CD4-positive, alpha-beta T cell (primary cell): ENCODE measurements at regions not wholly inside any gene's neighbourhood (a gene's known extent, or its start where the extent isn't known, plus 50 kb on each side); places are given as distances from the start of the nearest gene placed in this dataset.

Source experiments
- ATAC-seq: fragments of 200-7000 bp; cut with Tn5 transposase; one replicate; pipeline ENCODE4 v1.10.0; 2022; ENCODE audit warnings: mild to moderate bottlenecking; ENCODE audit not compliant: poor library complexity
- CTCF ChIA-PET: fragments of 350-600 bp; sonication (Branson Sonifier 250); formaldehyde crosslinking; loops from one replicate; lab custom pipeline; 2021; ENCODE audit warnings: antibody characterized with exemption, inconsistent platforms; lab: Charles Lee
- POLR2A ChIA-PET: fragments of 350-600 bp; sonication (Branson Sonifier 250); formaldehyde crosslinking; loops from one replicate; lab custom pipeline; 2021; ENCODE audit warnings: antibody characterized with exemption, inconsistent platforms; lab: Charles Lee
- DNase-seq, 14 experiments: peaks; one replicate each; pipeline ENCODE4 v3.0.0-alpha.2; 2013 to 2020; ENCODE audit warnings: mixed read lengths in 2 of 14
- H3K27ac ChIP-seq, 2 donors: one replicate each; pipeline versions ENCODE4 v1.5.1 to v1.7.0; 2013; ENCODE audit warnings: low read length in 2 of 2, low read depth in 1 of 2, mild to moderate bottlenecking in 1 of 2
- H3K27me3 ChIP-seq, 2 experiments: 1 replicate in 1 of 2; 2 replicates in 1 of 2; pipeline versions ENCODE4 v1.6.1 to v1.7.0; 2013; ENCODE audit warnings: low read length in 2 of 2, control low read depth in 1 of 2, mild to moderate bottlenecking in 1 of 2, moderate library complexity in 1 of 2; ENCODE audit not compliant: insufficient read depth in 2 of 2, control insufficient read depth in 1 of 2
- H3K36me3 ChIP-seq: one replicate; pipeline ENCODE4 v1.6.1; 2013; ENCODE audit warnings: low read length, control low read depth; ENCODE audit not compliant: insufficient read depth
- H3K4me1 ChIP-seq: one replicate; pipeline ENCODE4 v1.6.1; 2013; ENCODE audit warnings: low read length, control low read depth; ENCODE audit not compliant: insufficient read depth
- H3K4me3 ChIP-seq: one replicate; pipeline ENCODE4 v1.5.1; 2013; ENCODE audit warnings: mild to moderate bottlenecking, low read length, moderate library complexity
- H3K9me3 ChIP-seq, 2 experiments: 1 replicate in 1 of 2; 2 replicates in 1 of 2; pipeline versions ENCODE4 v1.6.1 to v1.7.0; 2013; ENCODE audit warnings: low read length in 2 of 2, mild to moderate bottlenecking in 2 of 2, control low read depth in 1 of 2, moderate library complexity in 1 of 2; ENCODE audit not compliant: control insufficient read depth in 1 of 2, insufficient read depth in 1 of 2
- H3K27ac Mint-ChIP-seq: one replicate; pipeline ENCODE4 v1.8.0; 2020; ENCODE audit warnings: mixed read lengths
- H3K27me3 Mint-ChIP-seq: one replicate; pipeline ENCODE4 v1.8.0; 2021; ENCODE audit warnings: mixed read lengths
- H3K36me3 Mint-ChIP-seq: one replicate; pipeline ENCODE4 v1.8.0; 2021; ENCODE audit warnings: low read depth, mixed read lengths
- H3K4me1 Mint-ChIP-seq: one replicate; pipeline ENCODE4 v1.8.0; 2021; ENCODE audit warnings: low read depth, mixed read lengths
- H3K4me3 Mint-ChIP-seq: one replicate; pipeline ENCODE4 v1.8.0; 2020; ENCODE audit warnings: mild to moderate bottlenecking, mixed read lengths
- H3K9me3 Mint-ChIP-seq: one replicate; pipeline ENCODE4 v1.8.0; 2020; ENCODE audit warnings: mixed read lengths
- intact Hi-C, 2 experiments: fragments of 100-400 bp; cut with DNase I in 1 of 2; cut with micrococcal nuclease in 1 of 2; formaldehyde crosslinking; loops; one replicate each; pipeline versions ENCODE4 v1.15.1 to v1.9.0; 2023 to 2025; cut with DNase I, micrococcal nuclease
- TF ChIP-seq, protein P1 (sequence below): fragments of 200-600 bp; IDR thresholded peaks from one replicate; pipeline ENCODE4 v1.8.0; 2022; ENCODE audit warnings: antibody characterized with exemption, mild to moderate bottlenecking

DNA sequence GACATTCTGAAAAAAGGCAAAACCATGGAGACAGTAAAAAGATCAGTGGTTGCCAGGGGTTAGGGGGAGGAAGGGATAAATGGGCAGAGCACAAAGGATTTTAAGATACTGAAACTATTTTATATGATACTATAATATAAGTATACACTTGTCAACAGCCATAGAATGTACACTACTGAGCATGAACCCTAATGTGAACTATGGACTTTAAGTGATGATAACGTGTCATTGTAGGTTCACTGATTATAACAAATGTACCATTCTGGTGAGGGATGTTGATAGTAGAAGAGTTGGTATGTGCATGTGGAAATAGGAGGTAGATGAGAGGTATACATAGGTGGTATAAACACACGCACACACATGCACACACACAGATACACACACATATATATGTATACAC lies 241.6 kb downstream of the NOL4 start:
- no peak overlapping the region for H3K4me3 Mint-ChIP-seq
- H3K9me3 Mint-ChIP-seq = peaks cover 12% of the 10 kb centered on the region
- H3K36me3 ChIP-seq = no peaks in the 10 kb centered on the region
- no peaks in the 10 kb centered on the region for H3K27me3 ChIP-seq
- H3K4me1 ChIP-seq = no peaks in the 10 kb centered on the region
- H3K27ac Mint-ChIP-seq = no peak overlapping the region
- intact Hi-C loops = no loop called here
- TF ChIP-seq, protein P1, sequence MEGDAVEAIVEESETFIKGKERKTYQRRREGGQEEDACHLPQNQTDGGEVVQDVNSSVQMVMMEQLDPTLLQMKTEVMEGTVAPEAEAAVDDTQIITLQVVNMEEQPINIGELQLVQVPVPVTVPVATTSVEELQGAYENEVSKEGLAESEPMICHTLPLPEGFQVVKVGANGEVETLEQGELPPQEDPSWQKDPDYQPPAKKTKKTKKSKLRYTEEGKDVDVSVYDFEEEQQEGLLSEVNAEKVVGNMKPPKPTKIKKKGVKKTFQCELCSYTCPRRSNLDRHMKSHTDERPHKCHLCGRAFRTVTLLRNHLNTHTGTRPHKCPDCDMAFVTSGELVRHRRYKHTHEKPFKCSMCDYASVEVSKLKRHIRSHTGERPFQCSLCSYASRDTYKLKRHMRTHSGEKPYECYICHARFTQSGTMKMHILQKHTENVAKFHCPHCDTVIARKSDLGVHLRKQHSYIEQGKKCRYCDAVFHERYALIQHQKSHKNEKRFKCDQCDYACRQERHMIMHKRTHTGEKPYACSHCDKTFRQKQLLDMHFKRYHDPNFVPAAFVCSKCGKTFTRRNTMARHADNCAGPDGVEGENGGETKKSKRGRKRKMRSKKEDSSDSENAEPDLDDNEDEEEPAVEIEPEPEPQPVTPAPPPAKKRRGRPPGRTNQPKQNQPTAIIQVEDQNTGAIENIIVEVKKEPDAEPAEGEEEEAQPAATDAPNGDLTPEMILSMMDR = no peak
- H3K4me1 Mint-ChIP-seq = no peaks in the 10 kb centered on the region
- no peak overlapping the region for H3K27ac ChIP-seq
- H3K36me3 Mint-ChIP-seq = no peaks in the 10 kb centered on the region
- ChIA-PET POLR2A (no interaction called here), CTCF (no interaction called here)
- no peak overlapping the region for H3K4me3 ChIP-seq
- DNase-seq (no peak), ATAC-seq (no peak)
- H3K9me3 ChIP-seq = no peaks in the 10 kb centered on the region
- H3K27me3 Mint-ChIP-seq = no peaks in the 10 kb centered on the region

- H3K4me1 ChIP-seq = no peaks in the 10 kb centered on the region
- ATAC-seq (no peak), DNase-seq (no peak)
- POLR2A ChIA-PET = no interaction called here
- H3K9me3 ChIP-seq = no peaks in the 10 kb centered on the region
- H3K9me3 Mint-ChIP-seq = peaks cover 10% of the 10 kb centered on the region
- H3K27me3 Mint-ChIP-seq = no peaks in the 10 kb centered on the region
- TF ChIP-seq, protein P1 = no peak
- intact Hi-C loops = no loop called here
- H3K27ac Mint-ChIP-seq = no peak overlapping the region
- no peaks in the 10 kb centered on the region for H3K36me3 ChIP-seq
- H3K27me3 ChIP-seq = no peaks in the 10 kb centered on the region
- H3K4me1 Mint-ChIP-seq = no peaks in the 10 kb centered on the region
- CTCF ChIA-PET = no interaction called here
- H3K4me3 ChIP-seq = no peak overlapping the region
- H3K27ac ChIP-seq = no peak overlapping the region
- no peak overlapping the region for H3K4me3 Mint-ChIP-seq
- no peaks in the 10 kb centered on the region for H3K36me3 Mint-ChIP-seq
Observed at GRCh38 chr18:33960417-33960816, 264.3 kb downstream of the NOL4 start.

DNA sequence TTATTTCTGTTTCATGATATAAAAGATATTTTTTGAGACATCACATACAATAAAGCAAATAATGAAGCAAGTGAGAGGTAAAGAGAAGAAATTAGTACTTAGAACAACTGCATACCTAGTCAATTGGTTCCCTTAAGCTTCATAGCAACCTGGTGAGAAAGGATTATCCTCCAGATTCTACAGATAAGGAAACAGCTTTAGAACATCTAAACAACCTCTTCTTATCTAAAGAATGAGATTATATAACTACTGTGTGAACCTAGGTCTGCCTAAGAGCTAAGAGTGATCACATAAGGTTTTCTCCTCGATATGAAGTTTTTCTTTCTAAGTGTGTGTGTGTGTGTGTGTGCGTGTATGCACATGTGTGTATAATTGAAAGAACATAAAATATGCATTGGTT lies 265.1 kb downstream of the NOL4 start:
- H3K27me3 ChIP-seq = no peaks in the 10 kb centered on the region
- H3K27ac Mint-ChIP-seq = no peak overlapping the region
- no peak overlapping the region for H3K27ac ChIP-seq
- H3K9me3 ChIP-seq = no peaks in the 10 kb centered on the region
- intact Hi-C loops = no loop called here
- no peaks in the 10 kb centered on the region for H3K4me1 Mint-ChIP-seq
- CTCF ChIA-PET = no interaction called here
- POLR2A ChIA-PET = no interaction called here
- no peaks in the 10 kb centered on the region for H3K36me3 Mint-ChIP-seq
- H3K9me3 Mint-ChIP-seq = peaks cover 11% of the 10 kb centered on the region
- no peak overlapping the region for H3K4me3 Mint-ChIP-seq
- H3K27me3 Mint-ChIP-seq = no peaks in the 10 kb centered on the region
- TF ChIP-seq, protein P1 = no peak
- no peak for DNase-seq
- no peak overlapping the region for H3K4me3 ChIP-seq
- ATAC-seq = no peak
- no peaks in the 10 kb centered on the region for H3K36me3 ChIP-seq
- no peaks in the 10 kb centered on the region for H3K4me1 ChIP-seq
